HG02870 (cell line): ENCODE measurements at regions not wholly inside any gene's neighbourhood (a gene's known extent, or its start where the extent isn't known, plus 50 kb on each side); places are given as distances from the start of the nearest gene placed in this dataset.

Experiments
- ATAC-seq: cut with Tn5 transposase; IDR thresholded peaks from one replicate; pipeline ENCODE4 v1.9.1; 2021; ENCODE audit warnings: mild to moderate bottlenecking, moderate library complexity; ENCODE audit not compliant: unreplicated experiment

GRCh38 chr5:73295447-73295846 lies 122.5 kb downstream of the TMEM174 start:
- ATAC-seq = no peak

- ATAC-seq = no peak
Measured at GRCh38 chr5:73292816-73293459, 119.9 kb downstream of the TMEM174 start.

GRCh38 chr5:73291873-73292272 lies 118.9 kb downstream of the TMEM174 start:
- ATAC-seq = no peak

- no peak for ATAC-seq
Measured at GRCh38 chr5:73290242-73290641, 117.2 kb downstream of the TMEM174 start.

- no peak for ATAC-seq
Measured at GRCh38 chr5:73288803-73289720, 116.1 kb downstream of the TMEM174 start.

DNA sequence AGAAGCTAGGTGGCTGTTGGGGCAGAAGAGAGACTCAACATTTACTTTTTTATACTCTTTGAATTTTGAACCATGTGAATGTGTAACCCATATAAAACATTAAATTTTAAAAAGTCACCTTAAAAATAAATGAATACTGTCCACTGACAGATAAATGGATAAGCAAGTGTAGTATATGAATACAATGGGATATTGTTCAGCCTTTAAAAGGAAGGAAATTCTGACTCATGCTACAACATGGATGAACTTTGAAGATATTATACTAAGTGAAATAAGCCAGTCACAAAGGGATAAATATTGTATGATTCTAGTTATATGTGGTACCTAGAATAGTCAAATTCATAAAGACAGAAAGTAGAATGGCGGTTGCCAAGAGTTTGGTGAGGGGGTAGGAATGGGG lies 113.9 kb downstream of the TMEM174 start:
- no peak for ATAC-seq

DNA sequence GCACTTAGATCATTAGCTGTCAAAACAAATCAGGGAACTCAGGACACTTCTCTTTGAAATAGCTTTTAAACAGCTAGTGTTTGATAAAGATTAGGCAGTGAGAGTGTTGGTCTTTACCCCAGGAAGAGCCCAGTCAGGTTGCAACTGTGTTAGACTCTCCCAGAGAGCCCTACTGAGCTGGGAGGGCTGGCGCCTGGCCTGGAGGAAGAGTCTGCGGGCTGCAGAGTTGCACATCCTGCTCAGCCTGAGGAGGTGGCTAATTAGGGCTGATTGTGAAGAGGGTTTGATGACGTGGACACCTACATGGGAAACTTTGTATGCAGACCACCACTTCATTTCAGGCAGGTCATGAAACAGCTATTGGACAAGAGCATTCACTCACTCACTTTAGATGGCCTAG lies 112.0 kb downstream of the TMEM174 start:
- ATAC-seq = no peak

DNA sequence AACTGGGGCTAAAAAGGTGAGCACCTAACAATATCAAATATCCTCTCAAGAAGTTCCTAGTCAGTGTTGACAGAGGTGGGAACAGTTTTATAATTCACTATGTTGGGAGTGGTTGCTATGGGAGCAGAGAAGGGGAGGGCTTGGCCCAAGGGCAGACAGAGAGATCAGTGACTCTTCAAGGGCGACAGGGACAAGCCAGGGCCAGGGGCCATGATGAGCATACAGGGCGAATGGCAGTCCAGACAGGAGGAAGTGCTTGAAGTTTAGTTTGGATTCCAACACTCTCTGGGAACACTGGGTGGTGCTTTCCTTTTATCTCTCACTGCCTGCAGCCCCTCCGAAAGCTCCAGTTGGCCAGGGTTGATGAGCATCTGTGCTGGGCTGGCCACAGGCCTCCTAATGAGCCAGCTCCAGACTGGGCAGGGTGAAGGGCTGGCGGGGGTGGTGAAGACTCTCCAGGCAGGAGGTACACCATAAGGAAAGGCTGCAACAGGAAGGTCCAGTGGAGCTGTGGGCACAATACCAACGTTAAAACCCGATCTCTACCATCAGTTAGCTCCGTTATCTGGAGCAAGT lies 111.3 kb downstream of the TMEM174 start:
- ATAC-seq = no peak

GRCh38 chr5:73282923-73283322 lies 109.9 kb downstream of the TMEM174 start:
- ATAC-seq = no peak

- no peak for ATAC-seq
Measured at GRCh38 chr5:73282383-73282782, 109.4 kb downstream of the TMEM174 start.

- ATAC-seq = no peak
Measured at GRCh38 chr5:73280821-73281746, 108.1 kb downstream of the TMEM174 start.

DNA sequence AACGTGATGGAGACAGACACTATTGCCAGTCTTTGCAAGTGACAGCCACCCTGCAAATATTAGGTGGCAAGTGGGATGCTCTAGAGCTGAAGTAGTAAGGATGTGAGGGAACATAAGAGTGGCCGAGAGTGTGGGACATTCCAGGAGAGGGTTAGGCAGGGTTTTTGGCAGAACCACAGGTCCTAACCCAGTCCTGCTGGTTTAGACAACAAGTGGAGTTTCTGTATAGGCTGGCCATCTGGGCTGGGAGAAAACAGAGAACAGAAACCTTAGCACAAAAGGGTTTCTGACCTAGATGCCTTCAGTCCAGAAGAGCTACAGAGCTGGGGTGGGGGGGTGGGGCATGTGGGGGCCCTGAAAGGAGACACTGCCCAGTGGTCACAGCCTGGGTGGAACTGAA lies 107.4 kb downstream of the TMEM174 start:
- ATAC-seq = no peak

GRCh38 chr5:73279805-73280204 lies 106.8 kb downstream of the TMEM174 start:
- ATAC-seq = no peak

- no peak for ATAC-seq
Measured at GRCh38 chr5:73278693-73279092, 105.7 kb downstream of the TMEM174 start.

DNA sequence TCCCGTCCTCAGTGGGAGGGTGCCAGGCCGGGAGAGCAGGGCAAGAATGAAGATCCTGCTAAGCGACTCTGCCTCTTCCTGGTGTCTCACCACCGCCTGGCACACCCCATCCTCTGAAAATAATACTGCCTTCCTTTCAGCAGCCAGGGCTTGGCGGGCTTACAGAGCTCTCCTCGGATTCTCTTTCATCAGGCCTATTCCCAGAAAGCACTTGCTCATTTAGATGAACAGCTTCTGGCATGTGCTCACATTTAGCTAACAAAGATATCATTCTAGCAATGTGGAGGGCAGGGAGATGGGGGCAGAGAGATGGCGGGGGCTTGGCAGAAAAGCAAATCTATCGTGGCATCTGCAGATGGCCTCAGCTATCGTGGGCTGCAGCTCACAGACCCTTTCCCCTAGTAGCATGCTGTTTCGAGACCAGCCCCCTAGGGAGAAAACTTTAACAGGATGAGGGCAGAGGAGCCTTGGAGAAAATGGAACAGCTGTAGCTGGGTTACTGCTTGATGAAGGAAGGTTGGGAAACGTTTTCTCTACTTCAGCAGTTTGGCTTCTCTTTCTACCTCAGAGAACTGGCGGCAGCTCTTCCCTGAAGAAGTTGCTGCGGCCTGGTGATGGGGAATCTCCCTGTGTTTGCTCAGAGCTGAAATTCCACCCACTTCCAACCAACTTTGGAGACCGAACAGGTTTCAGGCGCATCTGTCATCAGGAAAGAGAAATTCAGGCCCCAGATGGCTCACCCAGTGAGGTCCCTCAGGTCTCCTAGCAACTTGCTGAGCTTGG lies 102.1 kb downstream of the TMEM174 start:
- no peak for ATAC-seq

- ATAC-seq = no peak
Measured at GRCh38 chr5:73274121-73274520, 101.1 kb downstream of the TMEM174 start.

DNA sequence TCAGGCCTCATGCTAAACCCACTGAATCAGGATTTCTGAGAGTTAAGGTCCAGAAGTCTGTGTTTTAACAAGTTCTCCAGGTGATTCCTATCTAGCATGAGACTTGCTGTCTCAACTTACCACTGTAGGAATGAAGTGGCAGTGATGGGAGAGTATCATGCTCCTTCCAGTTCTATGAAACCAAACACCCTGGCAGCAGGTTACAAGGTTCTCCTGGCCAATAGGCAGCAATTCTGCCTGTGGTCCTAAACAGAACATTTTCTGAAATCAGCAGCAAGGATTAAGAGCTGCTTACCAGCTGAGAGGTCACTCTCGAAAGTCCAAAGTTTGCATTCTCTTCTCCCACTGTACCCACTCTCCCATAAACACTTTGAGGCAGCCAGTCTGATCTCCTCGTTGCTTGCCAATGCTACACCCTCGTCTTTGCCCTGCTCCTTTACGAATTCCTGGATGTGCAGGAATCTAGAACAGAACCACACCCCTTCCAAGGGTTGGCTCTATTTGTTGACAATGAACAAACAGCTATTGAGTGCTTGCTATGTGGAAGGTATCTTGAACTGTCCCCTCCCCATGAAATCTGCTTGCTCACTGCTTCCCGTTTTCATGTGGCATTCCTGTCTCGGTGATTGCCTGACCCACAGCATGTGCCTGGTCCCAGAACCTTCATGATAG lies 100.5 kb downstream of the TMEM174 start:
- ATAC-seq = no peak

GRCh38 chr5:73272351-73272750 lies 99.4 kb downstream of the TMEM174 start:
- ATAC-seq = no peak

DNA sequence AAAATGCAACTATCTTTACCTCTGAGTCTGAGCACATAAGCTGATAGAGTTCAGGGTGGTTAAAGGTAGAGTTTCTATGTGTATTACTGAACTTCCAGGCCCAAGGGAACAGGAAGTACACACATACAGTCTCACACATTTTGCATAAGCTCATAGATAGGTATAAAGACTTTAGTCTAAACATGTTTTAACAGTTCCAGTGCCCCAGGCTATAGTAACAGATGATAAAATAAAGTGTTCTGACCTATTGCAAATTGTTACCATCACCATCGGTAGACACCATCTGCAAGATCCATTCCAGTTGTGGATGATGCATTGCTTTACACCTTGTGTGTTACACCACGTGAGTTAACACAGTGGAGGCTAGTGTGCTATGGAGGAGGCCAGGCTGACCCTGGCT lies 95.8 kb downstream of the TMEM174 start:
- ATAC-seq = no peak
